ENCODE measurements at regions not wholly inside any gene's neighbourhood (a gene's known extent, or its start where the extent isn't known, plus 50 kb on each side); places are given as distances from the start of the nearest gene placed in this dataset.

DNA sequence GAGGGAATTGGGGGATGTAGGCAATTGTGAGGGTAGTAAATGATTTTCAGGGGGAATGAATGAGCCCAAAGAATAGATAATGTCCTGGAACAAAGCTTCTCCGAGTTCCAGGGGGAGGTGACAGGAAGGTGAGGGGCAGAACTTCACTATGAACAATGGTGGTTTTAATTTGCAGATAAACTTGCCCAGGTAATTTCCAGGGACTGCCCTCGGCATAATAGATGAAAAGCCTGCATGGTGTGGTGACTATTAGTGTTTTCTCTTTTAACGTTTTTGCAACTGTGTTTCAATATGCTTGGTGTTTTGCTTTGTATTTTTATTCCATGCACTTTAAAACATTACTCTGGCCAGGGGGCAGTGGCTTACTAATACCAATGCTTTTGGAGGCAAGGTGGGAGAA is 325.2 kb upstream of the RGS6 start:
- TF ChIP-seq CTCF (IDR thresholded peaks at IDR 0.05) (no peak), POLR2A (IDR thresholded peaks at IDR 0.05) (no peak)
- Histone ChIP-seq H3K9me3 (no peaks in the 10 kb centered on the region), H3K4me1 (no peaks in the 10 kb centered on the region), H3K4me3 (no peak overlapping the region), H3K27ac (no peak overlapping the region), H3K36me3 (replicated peaks in 1 of 2; ENCODE audit: insufficient read depth in 1 of 2, low read depth in 2 of 2) (no peaks in the 10 kb centered on the region), H3K27me3 (no peaks in the 10 kb centered on the region)
- WGBS, 2 donors = 67 to 72% methylated on average over 3 of the region's 3 CpGs
- ATAC-seq = no peak
- DNase-seq = no peak
- intact Hi-C loops (cut with DNase I) = no loop called here

DNA sequence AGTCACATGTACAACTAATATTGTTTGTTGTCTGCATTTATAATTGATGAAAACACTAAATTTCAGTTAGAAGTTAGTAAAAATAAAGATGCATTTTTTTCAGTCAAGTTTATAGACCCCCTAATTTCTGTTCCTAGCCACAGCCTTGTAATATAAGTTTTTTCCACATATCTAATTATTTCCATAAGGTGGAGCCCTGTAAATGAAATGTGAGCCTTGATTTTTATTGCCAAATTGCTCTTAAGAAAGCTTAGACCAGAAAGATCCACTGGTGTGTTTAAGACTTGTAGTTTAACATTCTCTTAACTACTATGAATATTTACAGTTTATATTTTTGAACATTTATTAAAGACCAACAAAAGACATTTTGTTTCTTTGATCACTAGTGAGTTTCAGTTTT is 322.1 kb upstream of the RGS6 start:
- H3K9me3 ChIP-seq = no peaks in the 10 kb centered on the region
- no peaks in the 10 kb centered on the region for H3K27me3 ChIP-seq
- no peaks in the 10 kb centered on the region for H3K36me3 ChIP-seq (replicated peaks in 1 of 2; ENCODE audit: insufficient read depth in 1 of 2, low read depth in 2 of 2)
- H3K4me3 ChIP-seq = no peak overlapping the region
- DNase-seq = no peak
- no peak for ATAC-seq
- no peak overlapping the region for H3K27ac ChIP-seq
- no peaks in the 10 kb centered on the region for H3K4me1 ChIP-seq
- TF ChIP-seq POLR2A (IDR thresholded peaks at IDR 0.05) = no peak
- no peak for TF ChIP-seq CTCF (IDR thresholded peaks at IDR 0.05)
- intact Hi-C loops (cut with DNase I) = no loop called here

DNA sequence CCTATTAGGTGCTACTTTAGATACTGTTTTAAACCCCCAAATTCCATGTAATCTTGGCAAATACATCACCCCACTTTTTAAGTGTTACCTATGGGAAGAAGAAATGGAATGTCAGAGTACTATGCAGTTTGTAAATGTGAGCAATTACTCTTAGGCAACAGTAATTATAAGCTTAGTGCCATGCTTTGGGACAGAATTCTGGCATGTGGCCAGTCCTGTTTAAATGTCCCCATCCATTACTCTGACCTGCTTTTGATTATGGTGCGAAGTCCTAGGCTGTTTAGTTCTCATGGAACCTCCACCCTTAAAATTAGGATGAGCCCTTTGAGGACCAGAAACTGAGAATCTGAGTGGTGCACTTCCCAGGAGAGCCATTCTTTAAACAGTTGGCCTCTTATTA is 321.4 kb upstream of the RGS6 start:
- no peak overlapping the region for H3K4me3 ChIP-seq
- H3K9me3 ChIP-seq = no peaks in the 10 kb centered on the region
- H3K4me1 ChIP-seq = no peaks in the 10 kb centered on the region
- DNase-seq = peak in 2 of 4 donors; percentile 19 to 27
- no peak overlapping the region for H3K27ac ChIP-seq
- no peaks in the 10 kb centered on the region for H3K36me3 ChIP-seq (replicated peaks in 1 of 2; ENCODE audit: insufficient read depth in 1 of 2, low read depth in 2 of 2)
- TF ChIP-seq CTCF (IDR thresholded peaks at IDR 0.05) (no peak), POLR2A (IDR thresholded peaks at IDR 0.05) (no peak)
- no peaks in the 10 kb centered on the region for H3K27me3 ChIP-seq
- ATAC-seq = no peak
- intact Hi-C loops (cut with DNase I) = no loop called here
- WGBS, 2 donors = 58 to 63% methylated on average over 1 of the region's 1 CpG

- Histone ChIP-seq H3K4me3 (no peak overlapping the region), H3K36me3 (replicated peaks in 1 of 2; ENCODE audit: insufficient read depth in 1 of 2, low read depth in 2 of 2) (no peaks in the 10 kb centered on the region), H3K27ac (no peak overlapping the region), H3K4me1 (no peaks in the 10 kb centered on the region), H3K9me3 (no peaks in the 10 kb centered on the region), H3K27me3 (no peaks in the 10 kb centered on the region)
- ATAC-seq (no peak), DNase-seq (no peak)
- WGBS, 2 donors = 89 to 93% methylated on average over 1 of the region's 1 CpG
- TF ChIP-seq CTCF (IDR thresholded peaks at IDR 0.05) = no peak
- TF ChIP-seq POLR2A (IDR thresholded peaks at IDR 0.05) = no peak
- intact Hi-C loops (cut with DNase I) = no loop called here
Measured at GRCh38 chr14:71613168-71613567, 319.1 kb upstream of the RGS6 start.

- no peak for DNase-seq
- TF ChIP-seq POLR2A (IDR thresholded peaks at IDR 0.05) = no peak
- TF ChIP-seq CTCF (IDR thresholded peaks at IDR 0.05) = no peak
- Histone ChIP-seq H3K4me3 (no peak overlapping the region), H3K9me3 (no peaks in the 10 kb centered on the region), H3K4me1 (no peaks in the 10 kb centered on the region), H3K36me3 (replicated peaks in 1 of 2; ENCODE audit: insufficient read depth in 1 of 2, low read depth in 2 of 2) (no peaks in the 10 kb centered on the region), H3K27me3 (no peaks in the 10 kb centered on the region), H3K27ac (no peak overlapping the region)
- no peak for ATAC-seq
- WGBS, 2 donors = 95 to 97% methylated on average over 2 of the region's 2 CpGs
- intact Hi-C loops (cut with DNase I) = no loop called here
Measured at GRCh38 chr14:71616013-71616412, 316.2 kb upstream of the RGS6 start.

All from body of pancreas (tissue), 4 donors.